ENCODE measurements at regions not wholly inside any gene's neighbourhood (a gene's known extent, or its start where the extent isn't known, plus 50 kb on each side); places are given as distances from the start of the nearest gene placed in this dataset.

- Mint-ChIP-seq H3K27ac (ENCODE audit: unreplicated experiment) (no peak overlapping the region), H3K36me3 (ENCODE audit: low read depth, unreplicated experiment) (peaks cover 3% of the 10 kb centered on the region), H3K4me1 (ENCODE audit: low read depth, unreplicated experiment) (no peaks in the 10 kb centered on the region), H3K9me3 (ENCODE audit: unreplicated experiment) (no peaks in the 10 kb centered on the region), H3K27me3 (ENCODE audit: low read depth, unreplicated experiment) (peaks cover 13% of the 10 kb centered on the region), H3K4me3 (ENCODE audit: unreplicated experiment) (no peak overlapping the region)
- Histone ChIP-seq H4K20me1 (ENCODE audit: insufficient read depth, low read length) (no peaks in the 10 kb centered on the region), H3K27me3 (ENCODE audit: insufficient read depth, low read length) (no peaks in the 10 kb centered on the region), H3K36me3 (ENCODE audit: insufficient read depth, low read length) (no peaks in the 10 kb centered on the region), H3K4me3 (ENCODE audit: insufficient read depth, low read depth, low read length) (no peak overlapping the region), H3K4me2 (ENCODE audit: low read length) (no peak overlapping the region), H3K4me1 (ENCODE audit: insufficient read depth, low read length) (no peaks in the 10 kb centered on the region), H3K9me3 (ENCODE audit: insufficient read depth, low read depth, low read length) (no peaks in the 10 kb centered on the region), H2AFZ (ENCODE audit: low read depth, low read length) (no peak overlapping the region), H3K79me2 (ENCODE audit: insufficient read depth, low read length) (no peaks in the 10 kb centered on the region), H3K9ac (ENCODE audit: low read length) (no peak overlapping the region), H3K27ac (ENCODE audit: low read depth, low read length) (no peak overlapping the region)
- DNase-seq (ENCODE audit: low read depth): no peak
- TF ChIP-seq EZH2 (IDR thresholded peaks at IDR 0.05; ENCODE audit: insufficient read depth, low read length) (no peak), CTCF (IDR thresholded peaks at IDR 0.05; ENCODE audit: insufficient read depth, low read depth, low read length) (no peak)
- no peak for FAIRE-seq
Measured at GRCh38 chr2:62443471-62443870, 62.5 kb downstream of the TMEM17 start.

GRCh38 chr2:62441824-62442223 lies 64.2 kb downstream of the TMEM17 start:
- peaks cover 3% of the 10 kb centered on the region for H3K36me3 Mint-ChIP-seq (ENCODE audit: low read depth, unreplicated experiment)
- H3K79me2 ChIP-seq (ENCODE audit: insufficient read depth, low read length): no peaks in the 10 kb centered on the region
- no peak overlapping the region for H3K4me2 ChIP-seq (ENCODE audit: low read length)
- no peak overlapping the region for H2AFZ ChIP-seq (ENCODE audit: low read depth, low read length)
- DNase-seq (ENCODE audit: low read depth) (no peak), FAIRE-seq (no peak)
- H3K9me3 Mint-ChIP-seq (ENCODE audit: unreplicated experiment): no peaks in the 10 kb centered on the region
- H3K27me3 ChIP-seq (ENCODE audit: insufficient read depth, low read length): no peaks in the 10 kb centered on the region
- no peak overlapping the region for H3K4me3 Mint-ChIP-seq (ENCODE audit: unreplicated experiment)
- H3K4me1 ChIP-seq (ENCODE audit: insufficient read depth, low read length): no peaks in the 10 kb centered on the region
- no peak overlapping the region for H3K4me3 ChIP-seq (ENCODE audit: insufficient read depth, low read depth, low read length)
- no peaks in the 10 kb centered on the region for H3K36me3 ChIP-seq (ENCODE audit: insufficient read depth, low read length)
- no peaks in the 10 kb centered on the region for H4K20me1 ChIP-seq (ENCODE audit: insufficient read depth, low read length)
- H3K27ac ChIP-seq (ENCODE audit: low read depth, low read length): no peak overlapping the region
- no peak for TF ChIP-seq EZH2 (IDR thresholded peaks at IDR 0.05; ENCODE audit: insufficient read depth, low read length)
- no peak for TF ChIP-seq CTCF (IDR thresholded peaks at IDR 0.05; ENCODE audit: insufficient read depth, low read depth, low read length)
- H3K4me1 Mint-ChIP-seq (ENCODE audit: low read depth, unreplicated experiment): no peaks in the 10 kb centered on the region
- H3K9ac ChIP-seq (ENCODE audit: low read length): no peak overlapping the region
- peaks cover 12% of the 10 kb centered on the region for H3K27me3 Mint-ChIP-seq (ENCODE audit: low read depth, unreplicated experiment)
- H3K9me3 ChIP-seq (ENCODE audit: insufficient read depth, low read depth, low read length): no peaks in the 10 kb centered on the region
- H3K27ac Mint-ChIP-seq (ENCODE audit: unreplicated experiment): no peak overlapping the region

GRCh38 chr2:62441421-62441820 lies 64.6 kb downstream of the TMEM17 start:
- Mint-ChIP-seq H3K27me3 (ENCODE audit: low read depth, unreplicated experiment) (peaks cover 8% of the 10 kb centered on the region), H3K4me3 (ENCODE audit: unreplicated experiment) (no peak overlapping the region), H3K9me3 (ENCODE audit: unreplicated experiment) (no peaks in the 10 kb centered on the region), H3K4me1 (ENCODE audit: low read depth, unreplicated experiment) (no peaks in the 10 kb centered on the region), H3K27ac (ENCODE audit: unreplicated experiment) (no peak overlapping the region), H3K36me3 (ENCODE audit: low read depth, unreplicated experiment) (peaks cover 3% of the 10 kb centered on the region)
- Histone ChIP-seq H4K20me1 (ENCODE audit: insufficient read depth, low read length) (no peaks in the 10 kb centered on the region), H3K27me3 (ENCODE audit: insufficient read depth, low read length) (no peaks in the 10 kb centered on the region), H3K4me1 (ENCODE audit: insufficient read depth, low read length) (no peaks in the 10 kb centered on the region), H3K4me2 (ENCODE audit: low read length) (no peak overlapping the region), H2AFZ (ENCODE audit: low read depth, low read length) (no peak overlapping the region), H3K27ac (ENCODE audit: low read depth, low read length) (no peak overlapping the region), H3K4me3 (ENCODE audit: insufficient read depth, low read depth, low read length) (no peak overlapping the region), H3K9ac (ENCODE audit: low read length) (no peak overlapping the region), H3K9me3 (ENCODE audit: insufficient read depth, low read depth, low read length) (no peaks in the 10 kb centered on the region), H3K36me3 (ENCODE audit: insufficient read depth, low read length) (no peaks in the 10 kb centered on the region), H3K79me2 (ENCODE audit: insufficient read depth, low read length) (no peaks in the 10 kb centered on the region)
- FAIRE-seq (no peak), DNase-seq (ENCODE audit: low read depth) (no peak)
- TF ChIP-seq EZH2 (IDR thresholded peaks at IDR 0.05; ENCODE audit: insufficient read depth, low read length) (no peak), CTCF (IDR thresholded peaks at IDR 0.05; ENCODE audit: insufficient read depth, low read depth, low read length) (no peak)
